ENCODE measurements at regions not wholly inside any gene's neighbourhood (a gene's known extent, or its start where the extent isn't known, plus 50 kb on each side); places are given as distances from the start of the nearest gene placed in this dataset.

- TF ChIP-seq CTCF (conservative IDR thresholded peaks at IDR 0.05) (no peak), ZFX (IDR thresholded peaks at IDR 0.05) (no peak)
Measured at GRCh38 chr16:16907089-16907488, 528.1 kb downstream of the NPIPA7 start.

Data from C4-2B (cell line).